ENCODE measurements at regions not wholly inside any gene's neighbourhood (a gene's known extent, or its start where the extent isn't known, plus 50 kb on each side); places are given as distances from the start of the nearest gene placed in this dataset.
"Not testable (repeated sequence)": the region's sequence is repeated elsewhere in the genome, so short reads cannot be mapped to it uniquely, and the experiment has no call there.

- DNase-seq (ENCODE audit: low spot score) = no peak
These were observed 216.8 kb downstream of the TRIM36 start for GRCh38 chr5:114952876-114953275.

- DNase-seq (ENCODE audit: low spot score) = no peak
These were observed 220.0 kb downstream of the TRIM36 start for GRCh38 chr5:114949756-114950155.

- DNase-seq (ENCODE audit: low spot score) = no peak
These were observed 220.6 kb downstream of the TRIM36 start for GRCh38 chr5:114948986-114949621.

DNA sequence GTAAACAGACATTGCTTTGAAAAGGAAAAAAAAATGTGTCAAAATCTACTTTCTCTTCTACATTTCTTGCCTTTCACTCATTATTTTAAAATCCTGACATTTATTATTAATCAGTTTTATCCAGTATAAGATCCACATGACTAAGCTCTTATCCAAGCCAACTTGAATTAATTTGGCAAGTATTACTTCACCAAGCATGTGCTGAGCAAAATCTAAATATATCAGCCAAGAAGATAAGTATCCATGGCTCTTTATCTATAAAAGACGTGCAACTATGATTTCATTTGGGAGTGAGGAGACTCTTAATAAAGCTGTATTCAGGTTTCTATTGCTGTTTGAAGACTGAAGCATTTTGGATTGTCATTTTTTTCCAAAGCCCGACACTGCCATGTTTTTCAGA is 221.3 kb downstream of the TRIM36 start:
- DNase-seq (ENCODE audit: low spot score) = no peak

DNA sequence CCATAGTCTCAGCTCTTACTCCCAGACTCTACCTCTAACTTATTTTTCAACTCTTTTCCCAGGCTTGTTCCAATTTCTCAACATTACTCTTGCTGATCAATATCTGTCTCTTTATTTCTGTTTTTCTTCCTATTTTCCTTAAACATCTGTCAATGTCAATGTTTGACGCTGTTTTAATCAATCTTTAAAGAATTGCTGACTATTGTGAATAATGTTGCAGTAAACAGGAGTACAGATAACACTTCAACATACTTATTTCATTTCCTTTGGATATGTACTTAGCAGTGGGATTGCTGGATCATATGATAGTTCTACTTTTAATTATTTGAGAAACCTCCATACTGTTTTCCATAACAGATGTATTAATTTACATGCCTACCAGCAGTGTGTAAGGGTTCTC is 229.0 kb downstream of the TRIM36 start:
- DNase-seq (ENCODE audit: low spot score) = no peak

DNA sequence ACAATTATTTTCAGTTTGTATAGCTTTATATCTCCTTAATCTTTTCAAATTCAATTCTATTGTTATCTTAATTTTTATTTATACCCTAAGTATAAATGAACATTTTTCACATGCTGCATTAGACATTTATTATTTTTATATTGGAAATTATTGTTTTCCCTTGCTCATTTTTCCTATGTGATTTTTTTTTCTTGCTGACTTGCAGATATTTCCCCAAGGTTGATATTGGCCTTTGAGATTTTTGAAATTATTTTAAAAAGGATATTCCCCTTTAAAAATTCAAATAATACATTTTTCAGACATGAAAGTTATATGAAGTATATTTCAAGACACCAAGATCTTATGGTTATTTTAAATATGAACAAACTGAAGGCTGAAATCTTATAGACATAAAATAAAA is 234.2 kb downstream of the TRIM36 start:
- no peak for DNase-seq (ENCODE audit: low spot score)

DNA sequence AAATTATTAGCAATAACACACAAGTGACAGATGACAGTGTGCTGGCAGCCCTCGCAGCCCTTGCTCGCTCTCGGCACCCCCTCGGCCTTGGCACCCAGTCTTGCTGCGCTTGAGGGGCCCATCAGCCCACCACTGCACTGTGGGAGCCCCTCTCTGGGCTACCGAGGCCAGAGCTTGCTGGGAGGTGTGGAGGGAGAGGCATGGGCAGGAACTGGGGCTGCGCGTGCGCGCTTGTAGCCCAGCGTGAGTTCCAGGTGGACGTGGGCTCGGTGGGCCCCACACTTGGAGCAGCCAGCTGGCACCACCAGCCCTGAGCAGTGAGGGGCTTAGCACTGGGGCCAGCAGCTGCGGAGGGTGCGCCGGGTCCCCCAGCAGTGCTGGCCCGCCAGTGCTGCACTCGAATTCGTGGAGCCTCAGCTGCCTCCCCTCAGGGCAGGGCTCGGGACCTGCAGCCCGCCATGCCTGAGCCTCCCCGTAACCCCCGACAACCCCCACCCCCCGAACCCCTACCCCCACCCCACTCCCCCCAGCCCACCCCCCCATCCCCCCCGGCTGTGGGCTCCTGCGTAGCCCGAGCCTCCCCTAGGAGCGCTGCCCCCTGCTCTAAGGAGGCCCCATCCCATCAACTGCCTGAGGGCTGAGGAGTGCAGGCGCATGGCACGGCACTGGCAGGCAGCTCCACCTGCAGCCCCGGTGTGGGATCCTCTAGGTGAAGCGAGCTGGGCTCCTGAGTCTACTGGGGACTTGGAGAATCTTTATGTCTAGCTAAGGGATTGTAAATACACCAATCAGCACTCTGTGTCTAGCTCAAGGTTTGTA is 240.9 kb downstream of the TRIM36 start:
- DNase-seq (ENCODE audit: low spot score) = no peak

DNA sequence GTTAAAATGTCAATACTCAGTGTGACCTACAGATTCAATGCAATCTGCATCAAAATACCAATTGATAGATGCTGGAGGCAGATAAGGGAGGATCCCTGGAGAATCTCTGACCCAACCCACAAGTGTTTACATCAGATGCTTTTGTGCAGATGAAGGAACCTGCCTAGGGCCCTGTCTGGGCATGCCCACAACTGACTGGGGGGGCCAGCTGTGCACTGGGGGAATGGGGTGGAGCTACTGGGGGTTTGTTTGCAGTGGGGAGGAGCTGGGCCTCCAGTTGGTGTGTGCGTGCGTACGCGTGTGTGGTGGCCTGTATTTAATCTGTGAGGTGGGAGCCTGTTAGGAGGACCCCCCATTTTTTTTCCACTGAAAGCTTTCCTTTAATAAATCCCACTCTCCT is 244.9 kb downstream of the TRIM36 start:
- no peak for DNase-seq (ENCODE audit: low spot score)

- DNase-seq (ENCODE audit: low spot score) = no peak
These were observed 257.4 kb downstream of the TRIM36 start for GRCh38 chr5:114912189-114912920.

DNA sequence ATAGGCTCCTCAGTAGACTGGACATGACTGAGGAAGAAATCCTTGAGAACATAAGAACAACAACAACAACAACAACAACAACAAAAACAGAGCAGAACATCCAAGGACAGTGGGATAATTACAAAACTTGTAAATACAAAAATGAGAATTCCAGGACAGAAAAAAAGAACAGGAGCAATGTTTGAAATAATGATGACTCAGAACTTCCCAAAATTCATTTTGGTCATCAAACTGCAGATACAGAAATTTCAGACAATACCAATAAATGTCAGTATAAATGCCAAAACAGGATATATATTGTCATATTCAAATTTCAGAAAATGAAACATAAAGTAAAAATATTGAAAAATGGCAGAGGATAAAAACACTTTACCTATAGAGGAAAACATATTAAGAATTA is 259.0 kb downstream of the TRIM36 start:
- no peak for DNase-seq (ENCODE audit: low spot score)

GRCh38 chr5:114909424-114909823 is 260.3 kb downstream of the TRIM36 start:
- DNase-seq (ENCODE audit: low spot score) = no peak

DNA sequence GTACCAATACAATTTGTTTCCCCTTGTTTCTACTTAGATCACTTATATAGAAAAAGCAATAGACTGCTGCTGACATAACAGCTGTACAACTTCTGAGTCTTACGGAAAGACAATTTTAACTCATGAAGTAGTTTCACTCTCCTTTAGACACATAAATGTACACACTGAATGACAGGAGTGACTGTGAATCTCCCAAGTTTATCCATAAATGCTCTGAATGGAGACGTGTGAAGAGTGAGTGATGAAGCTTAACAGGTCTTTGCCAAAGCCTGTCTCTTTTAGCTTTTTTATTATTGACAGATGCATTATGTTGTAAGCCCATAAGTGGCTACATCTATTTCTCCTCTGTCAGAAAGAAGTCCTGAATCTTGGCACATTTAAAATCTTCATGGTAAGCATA is 265.9 kb downstream of the TRIM36 start:
- no peak for DNase-seq (ENCODE audit: low spot score)

- no peak for DNase-seq (ENCODE audit: low spot score)
These were observed 271.1 kb downstream of the TRIM36 start for GRCh38 chr5:114898602-114899001.

DNA sequence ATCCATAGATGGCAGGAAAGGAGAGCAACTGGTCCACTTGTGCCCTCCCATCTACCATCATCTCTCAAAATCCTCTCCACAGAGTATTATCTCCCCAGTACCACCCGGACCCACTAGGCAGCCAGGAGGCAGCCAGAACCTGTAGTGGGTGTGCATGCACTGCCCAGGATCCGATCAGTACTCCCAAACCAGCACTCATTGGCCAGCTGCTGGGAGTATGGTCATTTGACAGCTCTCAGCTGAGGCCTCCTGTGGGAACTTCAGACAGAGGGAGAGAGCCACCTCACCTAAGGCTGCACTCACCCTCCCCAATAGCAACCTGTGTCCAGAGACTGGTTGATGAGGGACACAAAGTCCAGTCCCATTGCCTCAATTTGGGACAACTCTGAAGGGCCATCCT is 286.0 kb downstream of the TRIM36 start:
- DNase-seq (ENCODE audit: low spot score) = no peak

DNA sequence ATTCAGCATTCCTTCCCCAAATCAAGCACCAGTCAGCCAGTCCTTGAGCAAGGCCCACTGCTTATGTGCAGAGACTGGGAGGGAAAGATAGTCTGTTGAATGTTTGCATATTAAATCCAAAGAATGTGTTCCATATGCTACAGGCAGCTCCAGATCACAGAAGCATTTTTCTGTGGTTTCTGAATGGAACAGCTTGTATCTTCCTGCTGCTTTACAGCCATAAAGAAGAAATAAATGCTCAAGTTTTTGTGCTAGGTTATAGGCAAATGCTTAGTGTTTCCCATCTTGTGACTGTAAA is 310.3 kb downstream of the TRIM36 start:
- DNase-seq (ENCODE audit: low spot score) = no peak

DNA sequence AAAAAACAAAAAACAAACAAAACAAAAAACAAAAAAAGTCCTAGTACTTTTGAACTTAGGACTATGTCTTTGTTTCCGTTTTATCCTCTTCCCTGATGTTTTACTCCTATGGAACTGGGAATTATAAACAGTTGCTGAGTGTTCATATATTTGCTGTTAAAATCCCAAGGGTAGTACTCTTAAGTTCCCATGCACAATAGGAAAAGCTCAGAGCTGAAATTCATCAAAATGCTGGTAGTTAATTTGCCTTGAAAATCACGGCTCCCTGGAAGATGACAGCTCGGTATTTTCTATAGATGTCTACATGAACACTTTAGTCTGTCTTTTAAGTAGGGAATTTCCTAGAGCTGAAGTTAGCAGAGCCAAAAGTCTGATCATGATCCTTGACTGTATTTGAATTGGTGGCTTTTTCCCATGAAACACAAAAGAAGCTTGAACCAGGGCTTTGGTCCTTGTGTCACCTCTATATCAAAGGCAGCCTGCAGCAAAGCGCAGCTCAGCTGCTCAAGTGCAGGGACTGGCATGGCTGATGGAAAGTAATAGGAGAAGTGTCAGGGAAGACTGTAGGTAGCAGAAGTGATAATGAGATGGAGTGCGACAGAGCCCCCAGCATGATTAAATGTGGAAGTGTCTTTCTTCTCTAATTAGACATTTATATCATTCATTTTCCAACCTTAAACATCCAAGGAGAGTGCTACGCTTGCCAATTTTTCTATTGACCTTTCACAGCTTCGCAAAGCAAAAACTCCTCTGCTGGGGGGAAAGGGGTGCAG is 310.9 kb downstream of the TRIM36 start:
- DNase-seq (ENCODE audit: low spot score) = no peak

DNA sequence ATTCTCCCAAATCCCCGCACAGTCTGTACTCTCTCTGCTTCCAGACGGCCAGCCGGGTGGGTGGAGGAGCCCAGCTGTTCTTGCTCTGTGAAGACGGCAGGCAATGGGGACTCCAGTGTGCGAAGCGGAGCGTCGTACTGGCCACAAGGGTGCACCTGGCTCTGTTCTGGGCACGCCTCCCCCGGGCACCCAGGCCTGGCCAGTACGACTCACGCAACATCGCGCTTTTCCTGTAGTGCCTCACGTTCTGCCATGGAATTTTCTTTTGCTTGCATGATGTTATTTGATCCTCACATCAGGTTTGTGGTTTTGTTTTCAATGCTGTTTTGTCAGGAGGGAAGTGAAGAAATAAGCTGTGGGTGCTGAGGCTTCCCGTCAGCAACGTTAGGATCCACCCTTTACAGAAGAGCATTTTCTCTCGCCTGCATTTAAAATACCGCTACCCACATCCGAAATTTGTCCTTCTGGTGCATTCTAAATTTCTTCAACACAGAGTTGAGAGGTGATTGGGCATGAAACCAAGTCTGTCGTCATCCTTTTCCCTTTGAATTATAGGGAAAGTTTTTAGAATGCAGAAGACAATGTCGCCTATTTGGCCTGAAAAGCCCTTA is 311.7 kb downstream of the TRIM36 start:
- peak; percentile 16 for DNase-seq (ENCODE audit: low spot score)

GRCh38 chr5:114844711-114845110 is 325.0 kb downstream of the TRIM36 start:
- not testable (repeated sequence) for DNase-seq (ENCODE audit: low spot score)

DNA sequence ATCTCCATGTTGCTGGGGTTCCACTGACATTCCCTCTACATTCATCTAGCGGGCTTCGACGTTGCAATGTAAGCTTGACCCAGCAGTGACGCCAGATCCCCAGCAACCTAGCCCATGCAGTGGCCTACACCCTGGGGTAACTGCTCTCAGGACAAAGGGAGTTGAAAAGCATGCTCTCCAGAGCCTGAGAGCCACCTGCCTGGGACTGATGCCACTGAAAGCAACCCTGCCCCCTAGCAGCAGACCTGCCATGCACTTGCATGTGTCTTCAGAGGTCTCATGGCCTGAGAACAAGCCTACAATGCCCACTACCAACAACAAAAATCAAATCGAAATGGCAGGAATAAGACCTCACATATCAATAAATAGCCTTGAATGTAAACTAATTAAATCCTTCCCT is 330.3 kb downstream of the TRIM36 start:
- no peak for DNase-seq (ENCODE audit: low spot score)

DNA sequence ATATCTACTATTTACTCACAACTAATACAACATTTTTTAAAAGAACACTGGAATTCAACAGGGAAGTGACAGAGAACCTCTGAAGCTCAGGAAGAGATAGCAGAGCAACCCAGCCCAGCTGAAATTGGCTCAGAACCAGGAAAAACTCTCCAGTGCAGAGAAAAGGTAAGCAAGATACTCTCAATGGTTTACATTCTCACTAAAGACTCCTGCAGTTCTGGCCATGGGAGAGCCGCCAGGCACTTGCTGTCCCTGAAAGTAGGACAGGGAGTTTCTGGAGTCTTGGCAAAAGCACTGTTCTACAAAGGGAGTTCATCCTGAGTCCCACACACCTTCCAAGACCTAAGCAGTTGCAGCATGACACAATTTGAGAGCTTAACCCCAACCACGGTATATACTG is 330.8 kb downstream of the TRIM36 start:
- DNase-seq (ENCODE audit: low spot score) = no peak

DNA sequence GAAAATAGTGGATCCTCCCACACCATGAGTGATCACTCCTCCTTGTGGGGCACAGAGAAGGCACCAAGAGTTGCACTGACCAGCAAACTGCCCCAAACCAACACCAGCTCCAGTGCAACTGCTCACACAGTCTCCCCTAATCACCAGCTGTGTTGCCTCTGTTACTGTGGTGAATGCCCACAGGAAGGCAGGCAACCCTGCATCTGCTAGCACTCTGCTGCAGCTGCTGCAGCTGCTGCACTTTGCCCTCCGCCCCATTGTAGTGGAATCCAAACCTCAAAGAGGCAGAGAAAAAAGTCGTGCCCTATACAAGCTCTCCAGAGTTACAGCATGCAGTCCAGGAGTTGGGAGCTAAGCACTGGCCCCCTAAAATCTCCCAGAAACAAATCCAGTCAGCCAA is 339.6 kb downstream of the TRIM36 start:
- DNase-seq (ENCODE audit: low spot score) = no peak

DNA sequence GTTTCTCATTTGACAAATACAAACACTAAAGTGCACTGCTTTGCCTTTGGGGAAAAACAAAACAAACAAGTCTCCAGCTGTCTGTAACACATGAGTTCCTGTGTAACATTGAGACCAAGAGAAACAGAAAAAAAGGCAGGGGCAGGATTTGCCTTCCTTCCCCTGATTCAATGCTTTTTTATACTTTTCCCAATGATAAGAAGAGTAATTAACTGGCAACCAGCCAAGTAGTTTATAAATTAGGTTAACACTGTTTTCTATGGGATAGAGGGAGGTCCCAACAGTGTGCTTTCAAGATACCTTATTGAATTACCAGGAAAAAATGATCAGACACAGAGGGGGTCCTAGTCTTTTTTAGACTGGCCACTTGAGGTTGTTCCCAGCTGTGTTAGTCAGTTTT is 346.8 kb downstream of the TRIM36 start:
- no peak for DNase-seq (ENCODE audit: low spot score)
